ENCODE measurements at regions not wholly inside any gene's neighbourhood (a gene's known extent, or its start where the extent isn't known, plus 50 kb on each side); places are given as distances from the start of the nearest gene placed in this dataset.

DNA sequence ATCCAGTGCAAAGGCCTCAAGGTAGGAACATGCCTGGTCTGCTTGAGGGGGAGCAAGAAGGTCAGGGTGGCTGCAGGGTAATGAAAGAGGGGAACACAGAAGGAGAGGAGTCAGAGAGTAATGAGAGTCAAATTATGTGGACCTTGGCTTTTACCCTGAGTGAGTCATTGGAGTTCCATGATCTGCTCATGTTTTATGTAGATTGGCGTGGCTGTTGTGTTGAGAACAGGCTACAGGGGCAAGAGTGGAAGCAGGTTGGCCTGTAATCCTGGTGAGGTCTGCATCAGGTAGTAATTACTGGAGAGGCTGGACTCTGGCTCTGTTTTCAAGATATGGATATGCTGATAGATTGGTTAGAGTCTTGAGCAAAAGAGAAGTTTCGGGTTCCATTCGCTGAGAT is 177.7 kb upstream of the NR3C1 start:
- no peak overlapping the region for H3K4me3 ChIP-seq
- no peak overlapping the region for H2AFZ ChIP-seq
- H3K4me1 ChIP-seq (ENCODE audit: insufficient read depth), result peaks cover 12% of the 10 kb centered on the region
- no peaks in the 10 kb centered on the region for H3K9me3 ChIP-seq (ENCODE audit: low read depth)
- H3K27ac ChIP-seq, result peak overlapping the region; percentile 20
- no peaks in the 10 kb centered on the region for H4K20me1 ChIP-seq (ENCODE audit: insufficient read depth, poor library complexity, severe bottlenecking)
- 93% methylated on average over 3 of the region's 3 CpGs for WGBS (ENCODE audit: low lambda C conversion rate, missing lambda C conversion rate)
- no peak overlapping the region for H3K4me2 ChIP-seq
- H3K36me3 ChIP-seq (replicated peaks; ENCODE audit: insufficient read depth, low read depth), result no peaks in the 10 kb centered on the region
- H3K27me3 ChIP-seq, result no peaks in the 10 kb centered on the region
- H3K79me2 ChIP-seq, result no peaks in the 10 kb centered on the region
- TF ChIP-seq EZH2phosphoT487 (IDR thresholded peaks at IDR 0.05; ENCODE audit: low read depth, severe bottlenecking, unreplicated experiment), result no peak
- peak; percentile 45 for DNase-seq (ENCODE audit: low spot score)
- no peaks in the 10 kb centered on the region for H3K9me2 ChIP-seq (replicated peaks; ENCODE audit: insufficient read depth)

DNA sequence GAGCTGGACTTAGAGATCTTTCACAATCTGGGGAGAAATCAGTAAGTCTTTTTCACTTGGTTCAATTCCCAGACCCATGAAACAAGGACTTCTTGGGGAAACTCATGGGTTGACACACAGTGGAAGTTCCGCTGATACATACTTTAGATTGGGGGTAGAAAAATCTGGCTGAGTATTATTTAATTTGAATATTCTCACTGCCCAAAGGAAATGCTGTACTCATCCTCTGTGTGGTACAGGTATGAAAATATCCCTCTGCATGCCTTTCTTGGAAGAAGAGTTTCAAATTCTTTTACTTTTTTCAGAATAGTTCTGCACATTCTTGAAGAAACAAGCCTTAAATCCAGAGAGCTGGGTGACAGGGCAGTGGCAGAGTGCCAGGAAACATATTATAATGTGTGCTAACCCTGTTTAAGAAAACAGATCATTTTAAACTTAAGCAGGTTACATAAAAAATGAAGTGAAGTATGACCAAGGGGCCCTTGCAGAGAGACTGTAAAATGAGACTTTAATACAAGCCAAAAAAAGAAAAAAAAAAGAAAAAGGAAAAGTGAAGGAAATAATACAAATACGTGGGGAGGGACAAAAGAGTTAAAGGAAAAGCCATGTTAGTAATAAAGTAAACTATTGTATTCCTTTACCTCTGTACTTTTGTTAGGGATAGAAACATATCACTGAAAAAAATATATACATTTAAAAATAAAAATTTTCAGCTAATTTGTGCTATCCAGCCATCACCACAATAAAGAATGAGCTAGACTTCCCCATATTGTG is 173.4 kb upstream of the NR3C1 start:
- H3K9me3 ChIP-seq (ENCODE audit: low read depth), result no peaks in the 10 kb centered on the region
- H2AFZ ChIP-seq, result no peak overlapping the region
- no peak for TF ChIP-seq EZH2 (IDR thresholded peaks at IDR 0.05; ENCODE audit: borderline replicate concordance)
- no peak for TF ChIP-seq EZH2phosphoT487 (IDR thresholded peaks at IDR 0.05; ENCODE audit: low read depth, severe bottlenecking, unreplicated experiment)
- TF ChIP-seq, protein P1, sequence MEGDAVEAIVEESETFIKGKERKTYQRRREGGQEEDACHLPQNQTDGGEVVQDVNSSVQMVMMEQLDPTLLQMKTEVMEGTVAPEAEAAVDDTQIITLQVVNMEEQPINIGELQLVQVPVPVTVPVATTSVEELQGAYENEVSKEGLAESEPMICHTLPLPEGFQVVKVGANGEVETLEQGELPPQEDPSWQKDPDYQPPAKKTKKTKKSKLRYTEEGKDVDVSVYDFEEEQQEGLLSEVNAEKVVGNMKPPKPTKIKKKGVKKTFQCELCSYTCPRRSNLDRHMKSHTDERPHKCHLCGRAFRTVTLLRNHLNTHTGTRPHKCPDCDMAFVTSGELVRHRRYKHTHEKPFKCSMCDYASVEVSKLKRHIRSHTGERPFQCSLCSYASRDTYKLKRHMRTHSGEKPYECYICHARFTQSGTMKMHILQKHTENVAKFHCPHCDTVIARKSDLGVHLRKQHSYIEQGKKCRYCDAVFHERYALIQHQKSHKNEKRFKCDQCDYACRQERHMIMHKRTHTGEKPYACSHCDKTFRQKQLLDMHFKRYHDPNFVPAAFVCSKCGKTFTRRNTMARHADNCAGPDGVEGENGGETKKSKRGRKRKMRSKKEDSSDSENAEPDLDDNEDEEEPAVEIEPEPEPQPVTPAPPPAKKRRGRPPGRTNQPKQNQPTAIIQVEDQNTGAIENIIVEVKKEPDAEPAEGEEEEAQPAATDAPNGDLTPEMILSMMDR (IDR thresholded peaks at IDR 0.05; ENCODE audit: poor library complexity), result no peak
- WGBS (ENCODE audit: low lambda C conversion rate, missing lambda C conversion rate), result 68% methylated on average over 2 of the region's 2 CpGs
- no peaks in the 10 kb centered on the region for H3K36me3 ChIP-seq (replicated peaks; ENCODE audit: insufficient read depth, low read depth)
- DNase-seq (ENCODE audit: low spot score), result peak; percentile 52
- H3K27me3 ChIP-seq, result no peaks in the 10 kb centered on the region
- H3K27ac ChIP-seq, result peak overlapping the region; percentile 35
- no peaks in the 10 kb centered on the region for H3K9me2 ChIP-seq (replicated peaks; ENCODE audit: insufficient read depth)
- peaks cover 12% of the 10 kb centered on the region for H3K4me1 ChIP-seq (ENCODE audit: insufficient read depth)
- H3K4me2 ChIP-seq, result no peak overlapping the region
- no peaks in the 10 kb centered on the region for H3K79me2 ChIP-seq
- H3K4me3 ChIP-seq, result no peak overlapping the region
- H4K20me1 ChIP-seq (ENCODE audit: insufficient read depth, poor library complexity, severe bottlenecking), result no peaks in the 10 kb centered on the region

DNA sequence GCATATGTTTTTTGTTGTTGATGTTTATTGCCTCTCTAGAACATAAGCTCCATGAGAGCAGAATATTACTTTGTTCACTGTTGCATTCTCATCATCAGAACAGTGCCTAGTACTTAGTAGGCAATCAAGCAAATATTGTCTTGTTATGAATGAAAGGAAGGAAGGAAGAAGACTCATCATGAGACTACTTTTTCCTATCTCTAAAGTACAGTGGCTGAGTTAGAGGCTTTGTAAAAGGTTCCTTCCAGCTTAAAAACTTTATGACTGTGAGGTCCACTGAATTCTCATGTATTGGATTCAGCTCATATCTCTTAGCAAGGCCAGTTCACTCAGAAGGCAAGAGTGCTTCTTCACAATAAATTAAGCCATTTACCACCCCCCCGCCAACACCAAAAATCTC is 171.8 kb upstream of the NR3C1 start:
- Histone ChIP-seq H3K36me3 (replicated peaks; ENCODE audit: insufficient read depth, low read depth) (no peaks in the 10 kb centered on the region), H3K9me2 (replicated peaks; ENCODE audit: insufficient read depth) (no peaks in the 10 kb centered on the region), H3K4me3 (no peak overlapping the region), H3K27me3 (no peaks in the 10 kb centered on the region), H3K79me2 (no peaks in the 10 kb centered on the region), H3K27ac (no peak overlapping the region), H3K4me1 (ENCODE audit: insufficient read depth) (peaks cover 21% of the 10 kb centered on the region), H3K9me3 (ENCODE audit: low read depth) (no peaks in the 10 kb centered on the region), H2AFZ (no peak overlapping the region), H4K20me1 (ENCODE audit: insufficient read depth, poor library complexity, severe bottlenecking) (no peaks in the 10 kb centered on the region), H3K4me2 (no peak overlapping the region)
- WGBS (ENCODE audit: low lambda C conversion rate, missing lambda C conversion rate), result 100% methylated on average over 1 of the region's 1 CpG
- TF ChIP-seq EZH2phosphoT487 (IDR thresholded peaks at IDR 0.05; ENCODE audit: low read depth, severe bottlenecking, unreplicated experiment), result no peak
- no peak for TF ChIP-seq EZH2 (IDR thresholded peaks at IDR 0.05; ENCODE audit: borderline replicate concordance)
- TF ChIP-seq, protein P1 (IDR thresholded peaks at IDR 0.05; ENCODE audit: poor library complexity), result no peak
- DNase-seq (ENCODE audit: low spot score), result no peak

DNA sequence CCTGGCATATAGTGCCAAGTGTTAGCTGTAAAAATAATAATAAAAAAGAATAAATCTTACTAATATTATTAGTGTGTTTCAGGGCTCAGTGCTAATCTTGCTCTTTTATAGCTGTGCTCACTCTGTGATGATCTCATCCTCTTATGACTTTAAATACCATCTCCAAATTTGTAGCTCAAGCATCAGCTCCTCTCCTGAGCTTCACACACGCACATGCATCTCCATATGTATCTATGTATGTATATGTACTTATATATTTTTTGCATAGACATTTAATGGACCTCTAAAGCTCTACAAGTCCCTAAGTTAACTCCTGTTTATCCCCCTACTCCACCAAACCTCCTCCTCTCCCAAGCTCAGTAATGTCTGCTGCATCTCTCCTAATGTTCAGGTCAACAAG is 170.8 kb upstream of the NR3C1 start:
- H3K9me3 ChIP-seq (ENCODE audit: low read depth), result no peaks in the 10 kb centered on the region
- no peak overlapping the region for H3K4me3 ChIP-seq
- no peak for DNase-seq (ENCODE audit: low spot score)
- WGBS (ENCODE audit: low lambda C conversion rate, missing lambda C conversion rate), result 92% methylated on average over 1 of the region's 1 CpG
- H2AFZ ChIP-seq, result no peak overlapping the region
- H3K4me1 ChIP-seq (ENCODE audit: insufficient read depth), result peaks cover 21% of the 10 kb centered on the region
- H3K27ac ChIP-seq, result no peak overlapping the region
- H3K4me2 ChIP-seq, result no peak overlapping the region
- TF ChIP-seq EZH2phosphoT487 (IDR thresholded peaks at IDR 0.05; ENCODE audit: low read depth, severe bottlenecking, unreplicated experiment) (no peak), EZH2 (IDR thresholded peaks at IDR 0.05; ENCODE audit: borderline replicate concordance) (no peak)
- TF ChIP-seq, protein P1 (IDR thresholded peaks at IDR 0.05; ENCODE audit: poor library complexity), result no peak
- no peaks in the 10 kb centered on the region for H3K79me2 ChIP-seq
- H4K20me1 ChIP-seq (ENCODE audit: insufficient read depth, poor library complexity, severe bottlenecking), result no peaks in the 10 kb centered on the region
- H3K9me2 ChIP-seq (replicated peaks; ENCODE audit: insufficient read depth), result no peaks in the 10 kb centered on the region
- H3K36me3 ChIP-seq (replicated peaks; ENCODE audit: insufficient read depth, low read depth), result no peaks in the 10 kb centered on the region
- H3K27me3 ChIP-seq, result no peaks in the 10 kb centered on the region

Data from hepatocyte (in vitro differentiated cells).